HG03095 (cell line): ENCODE measurements at regions not wholly inside any gene's neighbourhood (a gene's known extent, or its start where the extent isn't known, plus 50 kb on each side); places are given as distances from the start of the nearest gene placed in this dataset.
"Not testable (repeated sequence)": the region's sequence is repeated elsewhere in the genome, so short reads cannot be mapped to it uniquely, and the experiment has no call there.

Source experiments
- ATAC-seq: cut with Tn5 transposase; IDR thresholded peaks from one replicate; pipeline ENCODE4 v1.9.1; 2021; ENCODE audit warnings: moderate library complexity; ENCODE audit not compliant: unreplicated experiment

- no peak for ATAC-seq
Measured at GRCh38 chr11:82080160-82080559, 653.5 kb downstream of the FAM181B start.

- ATAC-seq = no peak
Measured at GRCh38 chr11:82076126-82076525, 657.5 kb downstream of the FAM181B start.

GRCh38 chr11:82059505-82059904 lies 674.2 kb downstream of the FAM181B start:
- no peak for ATAC-seq

DNA sequence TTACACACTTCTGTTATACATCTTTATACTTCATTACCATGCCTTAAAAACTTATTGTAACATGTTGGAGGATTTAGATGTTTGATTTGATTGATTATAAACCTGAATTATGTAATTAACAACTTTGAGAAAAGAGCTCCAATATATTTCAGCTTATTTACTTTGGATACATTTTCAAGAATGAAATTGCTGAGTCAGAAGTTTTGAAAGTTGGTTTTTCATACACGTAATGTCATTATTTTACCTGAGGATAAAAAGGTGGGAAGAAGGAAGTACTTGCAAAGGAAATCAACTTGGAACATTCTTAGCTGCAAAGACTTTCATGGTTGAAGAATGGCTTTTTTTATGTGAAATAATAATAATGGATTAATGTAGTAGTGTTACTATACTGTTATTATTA lies 677.2 kb downstream of the FAM181B start:
- no peak for ATAC-seq

DNA sequence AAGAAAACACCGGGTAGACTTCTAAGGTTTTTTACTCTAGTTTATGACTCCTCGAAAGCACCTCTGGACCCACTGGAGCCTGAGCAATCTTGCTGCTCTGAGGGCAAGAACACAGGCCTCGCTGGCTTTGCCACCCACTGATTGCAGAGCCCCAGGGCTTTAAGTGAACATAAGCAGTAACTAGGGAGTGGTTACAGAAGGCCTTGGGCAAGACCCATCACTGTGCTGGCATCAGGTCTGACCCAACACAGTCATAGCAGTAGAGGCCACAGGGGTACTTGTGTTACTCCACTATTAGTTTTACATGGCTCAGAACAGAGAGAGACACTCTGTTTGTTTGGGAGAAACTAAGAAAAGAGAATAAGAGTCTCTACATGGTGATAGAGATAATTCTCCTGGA lies 684.5 kb downstream of the FAM181B start:
- ATAC-seq = no peak

- no peak for ATAC-seq
Measured at GRCh38 chr11:82047200-82047599, 686.5 kb downstream of the FAM181B start.

DNA sequence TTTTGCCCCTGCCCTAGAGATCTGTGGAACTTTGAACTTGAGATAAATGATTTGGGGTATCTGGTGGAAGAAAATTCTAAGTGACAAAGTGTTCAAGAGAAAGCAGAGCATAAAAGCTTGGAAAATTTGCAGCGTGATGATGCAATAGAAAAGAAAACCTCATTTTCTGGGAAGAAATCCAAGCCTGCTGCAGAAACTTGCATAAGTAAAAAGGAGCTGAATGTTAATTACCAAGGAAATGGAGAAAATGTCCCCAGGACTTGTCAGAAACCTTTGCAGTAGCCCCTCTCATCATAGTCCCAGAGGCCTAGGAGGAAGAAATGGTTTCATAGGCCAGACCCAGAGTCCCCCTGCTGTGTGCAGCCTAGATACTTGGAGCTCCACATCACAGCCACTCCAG lies 686.9 kb downstream of the FAM181B start:
- no peak for ATAC-seq

GRCh38 chr11:82045748-82046457 lies 687.8 kb downstream of the FAM181B start:
- ATAC-seq = no peak

DNA sequence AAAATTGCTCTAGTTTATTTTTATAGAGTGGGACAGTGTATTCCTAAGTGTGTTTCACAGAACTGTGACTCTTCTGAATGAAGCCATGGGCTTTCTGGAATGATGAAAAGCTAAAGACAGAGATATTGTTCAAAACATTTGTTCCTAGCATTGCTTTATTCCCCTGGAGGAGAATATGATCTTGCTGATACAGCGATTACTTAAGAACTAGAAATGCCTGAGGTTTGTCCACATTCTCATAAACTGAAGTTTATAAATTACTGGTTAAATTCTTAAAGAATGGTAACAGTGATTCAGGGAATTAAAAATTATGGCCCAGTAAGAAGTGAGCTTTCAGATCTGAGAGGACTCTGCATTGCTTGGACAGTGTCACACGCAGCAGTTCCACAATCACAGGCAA lies 690.3 kb downstream of the FAM181B start:
- no peak for ATAC-seq

GRCh38 chr11:82041764-82042163 lies 691.9 kb downstream of the FAM181B start:
- ATAC-seq = no peak

- ATAC-seq = no peak
Measured at GRCh38 chr11:82038154-82038553, 695.5 kb downstream of the FAM181B start.

DNA sequence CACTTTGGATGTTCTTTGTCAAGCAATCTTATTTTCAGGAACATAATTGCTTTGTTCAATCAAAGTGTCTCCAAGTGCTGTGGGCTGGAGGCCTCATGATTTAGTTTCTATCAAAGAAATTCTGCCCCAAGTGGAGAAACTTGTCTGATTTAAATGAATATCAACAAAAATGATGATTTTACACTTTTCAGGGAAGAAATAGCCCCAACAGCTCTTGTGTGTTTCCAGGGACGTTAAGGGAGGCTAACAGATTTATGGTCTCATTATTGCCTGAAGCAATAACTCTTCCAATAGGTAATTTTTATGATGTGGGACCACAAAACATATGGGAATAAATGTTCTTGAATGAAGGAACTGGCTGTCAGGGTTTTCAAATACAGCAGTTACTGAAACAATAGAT lies 699.1 kb downstream of the FAM181B start:
- ATAC-seq = no peak

DNA sequence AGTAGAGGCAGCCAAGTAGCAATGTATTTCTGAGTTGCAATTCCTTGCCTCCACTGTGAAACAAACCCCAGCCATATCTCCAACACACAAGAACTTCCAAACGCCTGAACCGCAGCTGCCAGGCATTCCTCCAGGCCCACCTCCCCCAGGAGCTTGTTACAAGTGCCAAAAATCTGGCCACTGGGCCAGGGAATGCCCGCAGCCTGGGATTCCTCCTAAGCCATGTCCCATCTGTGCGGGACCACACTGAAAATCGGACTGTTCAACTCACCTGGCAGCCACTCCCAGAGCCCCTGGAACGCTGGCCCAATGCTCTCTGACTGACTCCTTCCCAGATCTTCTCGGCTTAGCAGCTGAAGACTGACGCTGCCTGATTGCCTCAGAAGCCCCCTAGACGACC lies 706.3 kb downstream of the FAM181B start:
- not testable (repeated sequence) for ATAC-seq

DNA sequence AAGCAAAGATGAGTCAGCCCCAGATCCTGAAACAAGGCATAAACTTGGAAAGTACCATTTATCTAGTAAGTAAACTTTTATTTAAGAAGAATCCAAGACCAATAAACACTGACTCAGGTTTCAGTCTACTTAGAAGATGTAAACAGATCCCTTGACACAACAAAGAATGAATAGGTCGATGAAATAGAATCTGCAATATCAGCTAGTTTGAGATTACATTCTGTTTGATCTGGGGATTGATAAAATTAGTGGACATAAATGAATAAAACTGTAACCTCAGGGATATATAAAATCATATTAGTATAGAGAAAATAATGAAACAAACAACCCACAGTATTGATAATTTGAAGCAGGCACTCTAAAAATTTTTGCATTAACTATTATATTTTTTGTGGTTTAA lies 708.9 kb downstream of the FAM181B start:
- no peak for ATAC-seq

DNA sequence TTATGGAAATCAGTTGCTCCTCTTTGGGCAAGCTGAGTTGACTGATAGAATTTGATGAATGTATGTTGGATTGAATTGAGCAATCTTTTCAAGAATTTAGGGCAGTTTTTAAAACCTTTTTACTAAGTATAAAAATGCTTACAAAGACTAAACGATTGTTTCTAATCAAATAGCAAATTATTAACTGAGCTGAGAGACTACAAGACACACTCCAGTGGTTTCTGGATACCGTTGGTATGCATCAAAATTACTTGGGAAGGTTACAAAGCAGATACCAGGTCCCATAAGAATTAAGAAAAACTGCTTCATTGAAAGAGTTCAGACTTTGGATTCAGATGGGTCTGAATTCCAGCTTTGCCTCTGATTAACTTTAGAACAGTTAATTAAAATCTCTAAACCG lies 721.4 kb downstream of the FAM181B start:
- ATAC-seq = no peak

DNA sequence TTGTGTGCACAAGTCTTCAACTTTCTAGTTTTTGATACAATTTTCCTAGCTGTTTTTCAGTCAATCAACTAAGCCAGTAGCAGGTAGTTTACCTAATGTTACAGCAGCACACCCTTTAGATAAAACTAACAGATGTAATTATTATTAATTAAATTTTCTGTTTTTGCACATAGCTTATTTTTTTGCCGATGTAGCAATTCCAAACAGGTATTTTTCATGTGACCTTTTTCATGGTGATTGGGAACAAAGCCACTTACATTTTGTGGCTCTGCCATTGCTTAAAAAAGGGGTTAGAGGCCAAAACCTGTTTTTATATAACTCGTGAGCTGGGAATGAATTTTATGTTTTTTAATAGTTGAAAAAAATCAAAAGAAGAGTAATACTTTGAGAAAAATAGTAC lies 724.5 kb downstream of the FAM181B start:
- ATAC-seq = no peak

GRCh38 chr11:82007521-82007920 lies 726.1 kb downstream of the FAM181B start:
- no peak for ATAC-seq

- ATAC-seq = no peak
Measured at GRCh38 chr11:82004537-82005213, 729.0 kb downstream of the FAM181B start.

- no peak for ATAC-seq
Measured at GRCh38 chr11:82003671-82004515, 729.8 kb downstream of the FAM181B start.

- ATAC-seq = no peak
Measured at GRCh38 chr11:82003024-82003423, 730.6 kb downstream of the FAM181B start.

DNA sequence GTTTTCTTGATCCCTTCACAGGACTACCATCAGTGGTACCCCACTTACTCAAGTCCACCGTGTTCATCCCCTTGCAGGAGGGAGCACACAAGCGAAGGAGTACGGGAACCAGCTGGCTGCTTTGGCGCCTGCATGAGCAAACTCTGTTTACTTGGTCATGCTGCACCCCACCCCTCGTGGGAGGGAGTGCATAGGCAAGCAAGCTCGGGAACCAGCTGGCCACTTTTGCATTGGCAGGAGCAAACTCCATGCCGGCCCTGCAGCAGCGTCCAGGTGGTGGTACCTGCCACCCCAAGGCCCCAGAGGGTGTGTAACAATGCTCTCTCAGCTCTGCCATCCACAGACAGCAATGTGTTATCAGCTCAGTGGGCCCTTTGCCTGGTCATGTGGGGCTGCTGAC lies 737.8 kb downstream of the FAM181B start:
- ATAC-seq = no peak

DNA sequence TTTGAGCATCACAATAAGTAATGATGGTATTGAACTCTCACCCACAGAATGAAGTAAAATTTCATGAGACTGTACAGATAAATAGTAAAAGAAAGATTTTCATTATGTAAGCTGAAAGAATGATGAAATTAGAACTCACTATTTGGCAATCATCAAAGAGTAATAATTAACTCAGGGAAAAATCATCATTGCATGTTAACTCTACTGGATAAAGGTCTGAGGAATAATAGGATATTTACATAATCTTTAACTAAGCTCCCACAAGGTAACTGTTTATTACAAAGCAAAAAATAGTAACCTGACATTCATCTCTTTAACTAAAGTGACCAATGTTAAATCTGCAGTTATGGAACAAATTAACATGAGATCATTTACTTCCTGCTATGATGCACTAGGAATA lies 739.9 kb downstream of the FAM181B start:
- ATAC-seq = no peak
